ENCODE measurements at regions not wholly inside any gene's neighbourhood (a gene's known extent, or its start where the extent isn't known, plus 50 kb on each side); places are given as distances from the start of the nearest gene placed in this dataset.
"Not testable (repeated sequence)": the region's sequence is repeated elsewhere in the genome, so short reads cannot be mapped to it uniquely, and the experiment has no call there.

DNA sequence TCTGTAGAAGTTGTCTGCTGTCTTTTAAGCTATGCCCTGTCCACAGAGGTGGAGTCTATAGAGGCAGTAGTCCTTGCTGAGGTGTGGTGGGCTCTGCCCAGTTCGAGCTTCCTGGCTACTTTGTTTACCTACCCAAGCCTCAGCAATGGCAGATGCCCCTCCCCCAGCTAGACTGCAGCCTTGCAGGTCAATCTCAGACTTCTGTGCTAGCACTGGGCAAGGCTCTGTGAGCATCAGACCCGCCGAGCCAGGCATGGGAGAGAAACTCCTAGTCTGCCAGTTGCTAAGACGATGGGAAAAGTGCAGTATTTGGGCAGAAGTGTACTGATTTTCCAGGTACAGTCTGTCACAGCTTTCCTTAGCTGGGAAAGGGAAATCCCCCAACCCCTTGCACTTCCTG is 694.1 kb upstream of the CDH6 start:
- no peak for TF ChIP-seq EP300 (IDR thresholded peaks at IDR 0.05; ENCODE audit: low read depth)
- no peak for TF ChIP-seq POLR2AphosphoS5 (IDR thresholded peaks at IDR 0.05)
- no peak for TF ChIP-seq POLR2A (IDR thresholded peaks at IDR 0.05)
- TF ChIP-seq, protein P1, sequence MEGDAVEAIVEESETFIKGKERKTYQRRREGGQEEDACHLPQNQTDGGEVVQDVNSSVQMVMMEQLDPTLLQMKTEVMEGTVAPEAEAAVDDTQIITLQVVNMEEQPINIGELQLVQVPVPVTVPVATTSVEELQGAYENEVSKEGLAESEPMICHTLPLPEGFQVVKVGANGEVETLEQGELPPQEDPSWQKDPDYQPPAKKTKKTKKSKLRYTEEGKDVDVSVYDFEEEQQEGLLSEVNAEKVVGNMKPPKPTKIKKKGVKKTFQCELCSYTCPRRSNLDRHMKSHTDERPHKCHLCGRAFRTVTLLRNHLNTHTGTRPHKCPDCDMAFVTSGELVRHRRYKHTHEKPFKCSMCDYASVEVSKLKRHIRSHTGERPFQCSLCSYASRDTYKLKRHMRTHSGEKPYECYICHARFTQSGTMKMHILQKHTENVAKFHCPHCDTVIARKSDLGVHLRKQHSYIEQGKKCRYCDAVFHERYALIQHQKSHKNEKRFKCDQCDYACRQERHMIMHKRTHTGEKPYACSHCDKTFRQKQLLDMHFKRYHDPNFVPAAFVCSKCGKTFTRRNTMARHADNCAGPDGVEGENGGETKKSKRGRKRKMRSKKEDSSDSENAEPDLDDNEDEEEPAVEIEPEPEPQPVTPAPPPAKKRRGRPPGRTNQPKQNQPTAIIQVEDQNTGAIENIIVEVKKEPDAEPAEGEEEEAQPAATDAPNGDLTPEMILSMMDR (IDR thresholded peaks at IDR 0.05): no peak
- 65% methylated on average over 4 of the region's 4 CpGs; no CpG with 5 or more reads in 1 of the 2 donors for WGBS, 2 donors (ENCODE audit: low coverage in 1 of 2)
- no peaks in the 10 kb centered on the region for H3K9me3 ChIP-seq
- no peak for DNase-seq
- H3K4me3 ChIP-seq: no peak overlapping the region
- in situ Hi-C loops (cut with MboI; ENCODE audit: low pct_ligation_motif_present in 1 of 4, low pct_unique_long_range_greater_than_20kb in 1 of 4, low sequenced_read_pairs in 3 of 4): no loop called here
- H3K36me3 ChIP-seq: no peaks in the 10 kb centered on the region
- intact Hi-C loops (cut with DNase I; ENCODE audit: low total_unique reads): no loop called here
- H3K27ac ChIP-seq: no peak overlapping the region
- no peaks in the 10 kb centered on the region for H3K27me3 ChIP-seq
- no peaks in the 10 kb centered on the region for H3K4me1 ChIP-seq

DNA sequence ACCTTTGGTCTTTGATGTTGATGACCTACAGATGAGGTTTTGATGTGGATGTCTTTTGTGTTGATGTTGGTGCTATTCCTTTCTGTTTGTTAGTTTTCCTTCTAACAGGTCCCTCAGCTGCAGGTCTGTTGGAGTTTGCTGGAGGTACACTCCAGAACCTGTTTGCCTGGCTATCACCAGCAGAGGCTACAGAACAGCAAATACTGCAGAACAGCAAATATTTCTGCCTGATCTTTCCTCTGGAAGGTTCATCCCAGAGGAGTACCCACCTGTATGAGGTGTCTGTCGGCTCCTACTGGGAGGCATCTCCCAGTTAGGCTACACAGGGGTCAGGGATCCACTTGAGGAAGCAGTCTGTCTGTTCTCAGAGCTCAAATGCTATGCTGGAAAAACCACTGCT is 694.5 kb upstream of the CDH6 start:
- H3K36me3 ChIP-seq: no peaks in the 10 kb centered on the region
- no peak for DNase-seq
- H3K9me3 ChIP-seq: no peaks in the 10 kb centered on the region
- no peak overlapping the region for H3K27ac ChIP-seq
- TF ChIP-seq POLR2AphosphoS5 (IDR thresholded peaks at IDR 0.05) (no peak), POLR2A (IDR thresholded peaks at IDR 0.05) (no peak), EP300 (IDR thresholded peaks at IDR 0.05; ENCODE audit: low read depth) (no peak)
- TF ChIP-seq, protein P1 (IDR thresholded peaks at IDR 0.05): no peak
- H3K27me3 ChIP-seq: no peaks in the 10 kb centered on the region
- H3K4me1 ChIP-seq: no peaks in the 10 kb centered on the region
- in situ Hi-C loops (cut with MboI; ENCODE audit: low pct_ligation_motif_present in 1 of 4, low pct_unique_long_range_greater_than_20kb in 1 of 4, low sequenced_read_pairs in 3 of 4) (no loop called here), intact Hi-C loops (cut with DNase I; ENCODE audit: low total_unique reads) (no loop called here)
- H3K4me3 ChIP-seq: no peak overlapping the region
- 19% methylated on average over 1 of the region's 1 CpG; no CpG with 5 or more reads in 1 of the 2 donors for WGBS, 2 donors (ENCODE audit: low coverage in 1 of 2)

DNA sequence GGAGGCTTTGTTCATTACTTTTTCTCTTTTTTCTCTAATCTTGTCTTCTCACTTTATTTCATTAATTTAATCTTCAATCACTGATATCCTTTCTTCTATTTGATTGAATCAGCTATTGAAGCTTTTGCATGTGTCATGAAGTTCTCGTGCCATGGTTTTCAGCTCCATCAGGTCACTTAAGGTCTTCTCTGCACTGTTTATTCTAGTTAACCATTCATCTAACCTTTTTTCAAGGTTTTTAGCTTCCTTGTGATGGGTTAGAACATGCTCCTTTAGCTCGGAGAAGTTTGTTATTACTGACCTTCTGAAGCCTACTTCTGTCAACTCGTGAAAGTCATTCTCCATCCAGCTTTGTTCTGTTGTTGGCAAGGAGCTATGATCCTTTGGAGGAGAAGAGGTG is 695.0 kb upstream of the CDH6 start:
- intact Hi-C loops (cut with DNase I; ENCODE audit: low total_unique reads); H3K9me3 ChIP-seq; H3K4me1 ChIP-seq; H3K36me3 ChIP-seq; DNase-seq; H3K27me3 ChIP-seq; in situ Hi-C loops (cut with MboI; ENCODE audit: low pct_ligation_motif_present in 1 of 4, low pct_unique_long_range_greater_than_20kb in 1 of 4, low sequenced_read_pairs in 3 of 4); H3K4me3 ChIP-seq; H3K27ac ChIP-seq: not testable (repeated sequence)
- 47 to 58% methylated on average over 3 of the region's 3 CpGs for WGBS, 2 donors (ENCODE audit: low coverage in 1 of 2)

DNA sequence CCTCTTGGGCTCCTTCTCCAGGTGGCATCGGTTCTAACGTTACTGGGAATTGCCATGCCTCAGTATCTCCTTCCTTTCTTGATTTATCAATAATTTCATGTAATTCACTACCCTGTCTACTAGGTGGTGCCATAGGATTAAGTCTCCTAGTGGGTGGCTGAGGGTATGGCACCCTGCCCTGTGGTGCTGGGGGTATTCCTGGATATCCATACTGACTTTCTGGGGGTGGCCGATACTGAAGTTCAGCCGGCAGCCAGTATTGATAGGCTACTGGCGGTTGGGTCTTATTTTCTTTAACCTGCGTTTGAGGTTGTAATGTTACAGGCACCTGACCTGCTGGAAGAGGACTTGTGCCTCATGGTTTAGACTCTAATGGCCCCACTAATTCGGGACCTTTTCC is 699.4 kb upstream of the CDH6 start:
- H3K27me3 ChIP-seq; in situ Hi-C loops (cut with MboI; ENCODE audit: low pct_ligation_motif_present in 1 of 4, low pct_unique_long_range_greater_than_20kb in 1 of 4, low sequenced_read_pairs in 3 of 4); H3K9me3 ChIP-seq; intact Hi-C loops (cut with DNase I; ENCODE audit: low total_unique reads); DNase-seq; H3K36me3 ChIP-seq; H3K4me3 ChIP-seq; H3K27ac ChIP-seq; H3K4me1 ChIP-seq: not testable (repeated sequence)
- WGBS, 2 donors (ENCODE audit: low coverage in 1 of 2): 60 to 93% methylated on average over 1 to 5 of the region's 7 CpGs

DNA sequence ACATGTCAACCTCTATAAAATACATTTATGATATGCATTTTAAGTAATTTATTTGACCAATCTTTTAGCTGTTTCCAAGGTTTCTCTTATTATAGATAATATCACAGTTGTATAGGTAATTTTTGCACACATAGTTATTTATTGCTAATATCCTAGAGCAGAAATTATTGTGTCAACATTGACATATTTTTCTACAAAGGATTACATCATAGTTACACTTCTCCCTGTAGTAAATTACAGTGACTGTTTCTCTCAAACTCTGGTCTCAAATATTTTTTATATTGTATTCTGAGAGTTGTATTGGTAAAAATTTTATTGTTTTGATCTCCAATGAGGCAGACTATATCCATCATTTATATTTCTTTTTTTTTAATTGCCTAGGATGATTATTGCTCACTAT is 714.4 kb upstream of the CDH6 start:
- no peaks in the 10 kb centered on the region for H3K27me3 ChIP-seq
- TF ChIP-seq EP300 (IDR thresholded peaks at IDR 0.05; ENCODE audit: low read depth) (no peak), POLR2A (IDR thresholded peaks at IDR 0.05) (no peak)
- H3K27ac ChIP-seq: no peak overlapping the region
- H3K4me1 ChIP-seq: no peaks in the 10 kb centered on the region
- intact Hi-C loops (cut with DNase I; ENCODE audit: low total_unique reads) (no loop called here), in situ Hi-C loops (cut with MboI; ENCODE audit: low pct_ligation_motif_present in 1 of 4, low pct_unique_long_range_greater_than_20kb in 1 of 4, low sequenced_read_pairs in 3 of 4) (no loop called here)
- H3K4me3 ChIP-seq: no peak overlapping the region
- H3K36me3 ChIP-seq: no peaks in the 10 kb centered on the region
- H3K9me3 ChIP-seq: peaks cover 0 to 5% of the 10 kb centered on the region in 2 donors
- no peak for DNase-seq

DNA sequence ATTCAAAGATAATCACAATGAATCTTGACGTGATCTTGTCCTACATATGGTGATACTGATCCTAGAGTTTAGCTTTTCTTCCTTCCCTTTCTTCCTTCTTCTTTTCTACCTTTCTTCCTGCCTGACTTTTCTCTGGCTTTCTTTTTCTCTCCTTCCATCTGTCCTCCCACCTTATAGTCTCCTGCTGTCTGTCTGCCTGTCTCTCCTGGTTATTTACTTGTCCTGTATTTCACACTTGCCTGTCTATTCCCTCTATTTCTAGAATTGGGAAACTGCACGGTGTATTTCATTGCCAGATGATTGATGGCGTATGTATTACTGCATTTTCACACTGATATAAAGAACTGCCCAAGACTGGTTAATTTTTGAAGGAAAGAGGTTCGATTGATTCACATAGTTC is 718.1 kb upstream of the CDH6 start:
- in situ Hi-C loops (cut with MboI; ENCODE audit: low pct_ligation_motif_present in 1 of 4, low pct_unique_long_range_greater_than_20kb in 1 of 4, low sequenced_read_pairs in 3 of 4): no loop called here
- TF ChIP-seq EP300 (IDR thresholded peaks at IDR 0.05; ENCODE audit: low read depth): no peak
- no peak for TF ChIP-seq POLR2A (IDR thresholded peaks at IDR 0.05)
- TF ChIP-seq, protein P1 (IDR thresholded peaks at IDR 0.05): no peak
- no peak for TF ChIP-seq POLR2AphosphoS5 (IDR thresholded peaks at IDR 0.05)
- peaks cover 0 to 5% of the 10 kb centered on the region in 2 donors for H3K9me3 ChIP-seq
- DNase-seq: no peak
- intact Hi-C loops (cut with DNase I; ENCODE audit: low total_unique reads): no loop called here
- 62 to 90% methylated on average over 4 of the region's 4 CpGs for WGBS, 2 donors (ENCODE audit: low coverage in 1 of 2)
- H3K4me3 ChIP-seq: no peak overlapping the region
- no peaks in the 10 kb centered on the region for H3K4me1 ChIP-seq
- no peak overlapping the region for H3K27ac ChIP-seq
- no peaks in the 10 kb centered on the region for H3K36me3 ChIP-seq
- H3K27me3 ChIP-seq: no peaks in the 10 kb centered on the region
